Posterior vena cava (tissue), 2 donors: ENCODE measurements at regions not wholly inside any gene's neighbourhood (a gene's known extent, or its start where the extent isn't known, plus 50 kb on each side); places are given as distances from the start of the nearest gene placed in this dataset.

ENCODE experiments used
- DNase-seq: peaks from one replicate; pipeline ENCODE4 v3.0.0-alpha.2; 2020; ENCODE audit warnings: low spot score
- intact Hi-C, 2 donors: fragments of 100-400 bp; cut with DNase I; formaldehyde crosslinking; loops; one replicate each; pipeline versions ENCODE4 v1.14.1 to v1.14.2; 2022 to 2023
- donor health status: DM: yes; HTN: yes; CAD: no.
- donor health status: DM: yes; HTN: yes; CAD: no.

- intact Hi-C loops = no loop called here
- DNase-seq = peak; percentile 68
Observed at GRCh38 chr4:43846111-43846587, 602.5 kb downstream of the KCTD8 start.

- intact Hi-C loops = no loop called here
- no peak for DNase-seq
Observed at GRCh38 chr4:43853565-43854264, 594.9 kb downstream of the KCTD8 start.

DNA sequence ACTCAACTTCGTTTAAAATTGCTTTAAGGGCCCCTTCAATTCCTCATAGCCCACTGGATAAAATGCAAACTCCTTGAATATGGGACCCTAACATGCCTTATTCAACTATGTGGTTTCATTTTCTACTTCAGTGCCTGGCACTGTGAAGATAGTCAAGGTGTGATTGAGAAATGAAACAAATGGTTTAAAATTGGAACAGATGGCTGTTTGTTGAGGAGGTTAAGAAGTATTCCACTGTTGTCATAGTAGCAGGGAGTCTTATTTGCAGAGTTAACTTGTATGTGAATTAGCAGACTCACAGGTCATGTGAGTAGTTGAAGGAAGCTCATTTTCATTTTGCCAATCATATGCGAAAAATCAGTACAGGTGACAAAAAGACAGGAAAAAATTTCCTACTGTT is 593.3 kb downstream of the KCTD8 start:
- intact Hi-C loops = no loop called here
- no peak for DNase-seq

GRCh38 chr4:43864616-43865146 is 583.9 kb downstream of the KCTD8 start:
- DNase-seq = no peak
- intact Hi-C loops = no loop called here

DNA sequence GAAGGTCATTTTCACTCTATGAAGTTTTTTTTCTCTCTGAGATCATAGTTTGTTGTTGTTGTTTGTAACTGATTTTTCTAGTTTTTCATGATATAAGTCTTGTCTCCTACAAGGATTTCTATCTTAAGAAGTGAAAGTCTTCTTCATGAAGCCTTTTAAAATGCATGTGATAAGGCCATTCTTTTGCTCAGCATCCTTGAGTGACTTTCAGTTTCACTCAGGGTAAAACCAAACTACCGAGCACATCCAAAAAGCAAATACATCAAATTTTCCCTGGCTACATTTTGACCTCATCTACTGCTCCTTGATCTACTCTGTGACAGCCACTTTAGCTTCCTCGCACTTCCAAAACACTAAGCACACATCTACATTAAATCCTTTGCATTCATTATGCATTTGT is 580.7 kb downstream of the KCTD8 start:
- intact Hi-C loops = no loop called here

DNA sequence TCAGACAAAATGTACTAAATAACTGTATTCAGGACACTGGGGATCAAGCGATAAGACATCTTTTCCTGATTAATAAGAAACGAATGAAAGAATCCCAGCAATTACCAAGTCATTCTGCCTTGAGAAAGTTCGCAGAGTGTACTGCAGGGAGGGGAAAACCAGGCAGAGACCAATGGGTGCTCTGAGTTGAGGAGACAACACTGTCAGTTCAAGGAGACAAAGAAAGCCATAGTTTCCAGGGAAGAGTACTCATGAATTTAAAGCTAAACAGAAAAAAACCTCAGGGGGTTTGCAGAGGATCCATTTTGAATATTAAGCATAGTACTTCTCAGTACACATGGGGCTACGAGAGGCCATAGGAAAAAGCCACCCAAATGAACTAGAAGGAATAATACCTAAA is 573.0 kb downstream of the KCTD8 start:
- no peak for DNase-seq
- intact Hi-C loops = no loop called here

More for the DNA sequence above, 580.7 kb downstream of the KCTD8 start:
- no peak for DNase-seq

DNA sequence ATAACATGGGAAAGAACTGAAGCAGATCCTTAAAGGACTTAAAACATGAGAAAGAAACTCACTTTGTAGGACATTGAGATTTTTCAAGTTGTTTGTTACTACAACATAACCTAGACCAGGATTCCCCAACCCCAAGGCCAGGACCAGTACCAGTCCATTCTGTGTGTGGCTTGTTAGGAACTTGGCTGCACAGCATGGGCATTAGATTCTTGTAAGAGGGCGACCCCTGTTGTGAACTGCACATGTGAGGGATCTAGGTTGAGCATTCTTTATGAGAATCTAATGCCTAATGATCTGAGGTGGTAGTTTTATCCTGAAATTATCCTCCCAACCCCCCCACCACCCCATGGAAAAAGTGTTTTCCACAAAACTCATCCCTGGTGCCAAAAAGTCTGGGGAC is 566.1 kb downstream of the KCTD8 start:
- no peak for DNase-seq
- intact Hi-C loops = no loop called here

GRCh38 chr4:43886196-43886595 is 562.4 kb downstream of the KCTD8 start:
- intact Hi-C loops = no loop called here
- DNase-seq = no peak

- intact Hi-C loops = no loop called here
- no peak for DNase-seq
Observed at GRCh38 chr4:43898836-43899235, 549.8 kb downstream of the KCTD8 start.

DNA sequence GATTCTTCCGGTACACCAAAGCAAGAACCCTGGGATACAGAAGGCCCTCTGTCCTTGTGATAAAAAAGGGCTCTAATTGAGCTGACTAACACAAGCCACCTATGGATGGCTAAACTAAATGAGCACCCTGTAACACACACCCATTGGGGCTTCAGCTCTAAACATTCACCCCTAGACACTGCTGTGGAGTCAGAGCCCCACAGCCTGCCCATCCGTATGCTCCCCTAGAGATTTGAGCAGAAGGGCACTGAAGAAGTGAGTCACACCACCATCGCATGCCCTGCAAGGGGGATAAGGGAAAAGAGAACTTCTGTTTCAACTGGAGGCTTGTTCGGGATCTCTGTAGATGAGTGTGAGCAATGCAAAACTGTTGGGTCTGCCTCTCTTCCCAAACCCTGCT is 545.2 kb downstream of the KCTD8 start:
- intact Hi-C loops = no loop called here
- DNase-seq = no peak

- intact Hi-C loops = no loop called here
- no peak for DNase-seq
Observed at GRCh38 chr4:43918377-43918776, 530.2 kb downstream of the KCTD8 start.

DNA sequence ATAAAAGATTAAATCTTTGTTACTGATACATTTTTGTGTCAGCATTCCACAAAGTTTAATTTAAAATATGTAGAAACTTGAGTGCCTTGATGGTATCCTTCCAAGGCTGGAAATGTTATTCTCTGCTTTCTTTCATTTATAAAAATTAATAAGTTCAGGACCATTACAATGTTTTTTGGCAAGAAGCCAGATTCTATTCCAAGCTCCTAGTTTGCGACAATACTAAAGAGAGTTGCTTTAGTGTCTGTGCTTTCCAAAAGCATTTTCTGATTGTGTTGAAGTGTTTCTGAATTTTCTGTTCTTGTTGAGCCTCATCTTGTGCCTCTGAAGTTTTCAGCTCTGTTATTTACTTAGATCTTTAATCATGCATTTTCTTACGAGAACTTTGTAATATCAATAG is 516.2 kb downstream of the KCTD8 start:
- no peak for DNase-seq
- intact Hi-C loops = no loop called here

- no peak for DNase-seq
- intact Hi-C loops = loop anchor here in 1 of 2 donors (5.0 kb wide), 1 partner anchor 688 kb away; no protein-coding TSS in a partner anchor
Observed at GRCh38 chr4:43943998-43944397, 504.6 kb downstream of the KCTD8 start.

- intact Hi-C loops = loop anchor here in 1 of 2 donors (10.0 kb wide), 1 partner anchor 1435 kb away; no protein-coding TSS in a partner anchor
Observed at GRCh38 chr4:43959976-43960375, 488.6 kb downstream of the KCTD8 start.

DNA sequence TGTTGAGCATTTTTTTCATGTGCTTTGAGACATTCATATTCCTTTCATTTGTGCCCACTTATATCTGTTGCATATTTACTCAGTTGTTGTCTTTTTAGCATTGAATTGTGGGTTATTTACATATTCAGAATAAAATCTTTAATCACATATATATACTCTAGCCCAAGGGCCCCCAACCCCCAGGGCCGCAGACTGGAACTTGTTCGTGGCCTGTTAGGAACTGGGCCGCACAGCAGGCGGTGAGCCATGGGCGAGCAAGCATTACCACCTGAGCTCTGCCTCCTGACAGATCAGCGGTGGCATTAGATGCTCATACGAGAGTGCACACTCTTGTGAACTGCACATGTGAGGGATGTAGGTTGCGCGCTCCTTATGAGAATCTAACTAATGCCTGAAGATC is 480.6 kb downstream of the KCTD8 start:
- no peak for DNase-seq
- intact Hi-C loops = loop anchor here in 1 of 2 donors (10.0 kb wide), 1 partner anchor 1427 kb away; no protein-coding TSS in a partner anchor

More at GRCh38 chr4:43959976-43960375, 488.6 kb downstream of the KCTD8 start:
- no peak for DNase-seq

GRCh38 chr4:43983610-43984009 is 465.0 kb downstream of the KCTD8 start:
- intact Hi-C loops = no loop called here
- no peak for DNase-seq

DNA sequence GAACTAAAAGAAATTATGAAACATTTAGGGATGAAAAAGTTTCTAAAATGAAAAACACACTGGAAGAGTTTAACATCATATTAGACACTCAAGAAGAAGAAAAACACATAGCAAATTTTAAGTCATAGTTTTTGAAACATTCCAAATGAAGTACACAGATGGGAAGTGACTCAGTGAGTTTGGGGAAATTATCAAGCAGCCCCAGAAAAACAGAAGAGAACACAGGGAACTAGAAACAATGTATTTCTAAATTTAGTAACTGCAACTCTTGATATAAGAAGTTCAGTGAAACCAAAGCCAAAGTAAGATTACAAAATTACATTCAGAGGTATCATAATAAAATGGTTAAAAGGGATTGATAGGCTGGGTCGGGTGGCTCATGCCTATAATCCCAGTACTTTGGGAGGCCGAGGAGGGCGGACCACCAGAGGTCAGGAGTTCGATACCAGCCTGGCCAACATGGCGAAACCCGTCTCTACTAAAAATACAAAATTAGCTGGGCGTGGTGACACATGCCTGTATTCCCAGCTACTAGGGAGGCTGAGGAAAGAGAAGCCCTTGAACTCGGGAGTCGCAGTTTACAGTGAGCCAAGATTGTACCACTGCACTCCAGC is 461.2 kb downstream of the KCTD8 start:
- intact Hi-C loops = no loop called here
- no peak for DNase-seq

DNA sequence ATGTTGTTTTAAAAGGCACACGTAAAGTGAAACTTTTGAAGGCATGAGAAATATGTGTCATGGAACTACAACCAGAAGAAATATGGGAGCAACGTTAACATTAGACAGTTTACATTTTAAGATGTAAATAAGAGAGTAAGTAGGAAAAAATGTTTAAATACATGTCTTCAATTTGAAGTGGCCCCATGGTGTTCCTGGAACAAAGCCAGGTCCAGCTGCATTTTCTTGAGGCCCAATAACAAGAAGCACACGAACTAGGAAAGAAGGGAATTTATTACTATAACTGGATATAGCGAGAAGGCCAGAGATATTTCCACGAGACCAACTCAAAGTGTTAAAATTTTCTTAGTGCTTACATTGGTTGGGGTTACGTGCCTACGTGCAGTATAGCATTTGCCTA is 458.1 kb downstream of the KCTD8 start:
- DNase-seq = no peak
- intact Hi-C loops = no loop called here

DNA sequence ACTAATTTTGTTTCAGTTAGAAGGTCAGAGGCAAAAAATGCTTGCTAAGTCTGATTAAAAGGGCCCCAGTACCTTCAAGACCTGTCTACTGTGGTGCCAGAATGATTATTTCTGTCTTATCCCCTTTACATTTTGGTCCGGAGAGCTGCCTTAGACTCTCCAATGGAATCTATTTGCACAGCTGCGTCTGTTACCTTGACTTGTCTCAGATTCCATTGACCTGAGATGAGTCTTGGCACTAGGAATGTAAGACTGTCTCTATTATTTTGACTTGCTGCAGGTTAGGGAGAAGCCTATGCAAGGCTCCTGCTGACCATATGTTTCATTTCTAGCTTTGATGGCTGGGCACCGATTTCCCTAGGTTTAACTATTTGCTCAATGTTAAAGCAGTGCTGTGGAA is 457.6 kb downstream of the KCTD8 start:
- no peak for DNase-seq
- intact Hi-C loops = no loop called here

- intact Hi-C loops = no loop called here
- DNase-seq = no peak
Observed at GRCh38 chr4:43992552-43992951, 456.1 kb downstream of the KCTD8 start.
